22Rv1 (cell line): ENCODE measurements at regions not wholly inside any gene's neighbourhood (a gene's known extent, or its start where the extent isn't known, plus 50 kb on each side); places are given as distances from the start of the nearest gene placed in this dataset.

Source experiments
- CTCF ChIP-seq: fragments of 450-650 bp; IDR thresholded peaks from 2 replicates; pipeline ENCODE4 v1.5.1; 2017; ENCODE audit warnings: mild to moderate bottlenecking
- ZFX ChIP-seq: fragments of 450-650 bp; IDR thresholded peaks from 2 replicates; pipeline ENCODE4 v1.6.1; 2017; ENCODE audit warnings: antibody characterized with exemption, borderline replicate concordance

GRCh38 chr6:147133669-147134068, 70.5 kb upstream of the STXBP5 start:
- no peak for TF ChIP-seq CTCF
- TF ChIP-seq ZFX: no peak
